Activated naive CD4-positive, alpha-beta T cell (primary cell): ENCODE measurements at regions not wholly inside any gene's neighbourhood (a gene's known extent, or its start where the extent isn't known, plus 50 kb on each side); places are given as distances from the start of the nearest gene placed in this dataset.

Experiments used
- DNase-seq, 4 experiments: peaks; one replicate each; lab custom pipeline; 2025; lab: John Stamatoyannopoulos, UW

- no peak for DNase-seq
These were observed 65.4 kb upstream of the SLC6A6 start for GRCh38 chr3:14336749-14337598.

GRCh38 chr3:14337828-14338227 lies 64.6 kb upstream of the SLC6A6 start:
- no peak for DNase-seq

GRCh38 chr3:14338242-14338641 lies 64.2 kb upstream of the SLC6A6 start:
- no peak for DNase-seq

DNA sequence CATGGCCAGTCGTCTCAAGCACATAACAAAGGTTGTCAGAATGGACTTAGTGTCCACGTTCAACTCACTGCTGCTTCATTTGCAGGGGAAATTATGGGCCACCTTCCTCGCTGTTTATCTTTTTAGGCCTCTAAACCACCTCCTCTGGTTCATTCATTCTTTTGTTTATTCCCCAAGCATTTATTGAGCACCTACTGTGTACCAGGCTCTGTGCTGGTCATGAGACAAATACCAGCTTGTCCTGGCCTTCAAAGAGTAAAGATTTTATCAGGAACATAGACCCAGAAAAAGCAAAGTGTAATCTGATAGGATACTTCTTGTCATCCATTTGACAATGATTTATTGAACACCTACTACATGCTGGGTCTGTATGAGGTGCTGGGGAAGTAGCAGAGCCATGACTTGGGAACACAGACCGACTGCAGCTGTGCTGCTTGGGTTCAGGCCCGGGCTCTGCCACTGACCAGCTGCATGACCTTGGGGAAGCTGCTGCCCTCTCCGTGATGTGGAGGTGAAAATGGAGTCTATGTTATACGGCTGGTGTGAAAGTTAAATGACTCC lies 63.4 kb upstream of the SLC6A6 start:
- DNase-seq = no peak

GRCh38 chr3:14340960-14341708 lies 61.3 kb upstream of the SLC6A6 start:
- no peak for DNase-seq

DNA sequence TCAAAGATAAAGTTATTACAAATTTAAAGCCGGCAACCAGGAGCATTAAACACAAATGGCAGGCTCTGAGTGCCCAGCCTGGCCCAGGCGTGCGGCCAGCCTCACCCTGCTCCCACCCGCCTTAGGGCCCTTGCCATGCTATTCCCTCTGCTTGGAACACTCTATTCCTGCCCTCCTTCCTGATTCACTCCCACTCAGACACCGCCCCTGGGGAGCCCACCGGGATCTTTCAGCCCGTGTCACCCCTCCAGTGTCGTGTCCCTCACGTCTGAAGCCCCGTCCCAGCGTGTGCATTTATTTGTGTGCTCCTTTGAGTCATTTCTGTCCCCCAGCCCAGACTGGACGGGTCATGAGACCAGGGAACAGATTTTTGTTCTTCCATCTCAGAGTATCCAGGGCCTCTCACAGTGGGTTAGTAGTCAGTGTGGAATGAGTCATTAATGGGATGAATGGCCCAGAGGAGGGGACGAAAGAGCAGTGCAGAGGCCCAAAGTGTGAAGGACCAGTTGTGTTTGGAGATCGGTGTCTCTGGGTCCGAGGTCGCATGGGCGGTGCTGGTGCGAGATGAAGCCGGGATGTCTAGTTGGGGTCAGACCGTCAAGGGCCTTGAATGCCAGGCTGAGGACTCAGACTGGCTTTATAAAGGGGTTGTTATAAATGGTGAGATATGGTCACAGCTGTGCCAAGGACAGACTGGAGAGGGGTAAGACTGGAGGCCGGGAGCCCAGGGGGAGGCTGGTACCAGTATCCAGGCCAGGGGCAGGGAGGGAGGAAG lies 58.9 kb upstream of the SLC6A6 start:
- DNase-seq = no peak

DNA sequence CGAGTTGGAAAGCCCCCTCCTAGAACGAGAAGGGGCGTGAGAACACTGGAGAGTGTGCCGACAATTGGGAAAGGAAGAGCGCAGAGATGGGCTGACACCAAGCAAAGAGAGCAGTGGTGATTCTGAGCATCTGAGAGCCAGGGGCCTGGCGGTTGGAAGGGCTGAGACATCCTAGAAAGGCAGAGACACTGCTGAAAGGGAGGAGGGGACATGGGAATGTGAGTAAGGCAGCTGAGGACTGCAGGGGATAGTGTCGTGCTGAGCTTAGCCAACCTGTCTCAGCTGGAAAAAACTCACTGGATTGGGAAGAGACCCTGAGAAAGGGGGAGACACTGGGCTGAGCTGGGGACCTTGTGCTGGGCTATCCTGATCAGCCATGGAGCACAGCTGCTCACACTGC lies 58.1 kb upstream of the SLC6A6 start:
- DNase-seq = no peak

DNA sequence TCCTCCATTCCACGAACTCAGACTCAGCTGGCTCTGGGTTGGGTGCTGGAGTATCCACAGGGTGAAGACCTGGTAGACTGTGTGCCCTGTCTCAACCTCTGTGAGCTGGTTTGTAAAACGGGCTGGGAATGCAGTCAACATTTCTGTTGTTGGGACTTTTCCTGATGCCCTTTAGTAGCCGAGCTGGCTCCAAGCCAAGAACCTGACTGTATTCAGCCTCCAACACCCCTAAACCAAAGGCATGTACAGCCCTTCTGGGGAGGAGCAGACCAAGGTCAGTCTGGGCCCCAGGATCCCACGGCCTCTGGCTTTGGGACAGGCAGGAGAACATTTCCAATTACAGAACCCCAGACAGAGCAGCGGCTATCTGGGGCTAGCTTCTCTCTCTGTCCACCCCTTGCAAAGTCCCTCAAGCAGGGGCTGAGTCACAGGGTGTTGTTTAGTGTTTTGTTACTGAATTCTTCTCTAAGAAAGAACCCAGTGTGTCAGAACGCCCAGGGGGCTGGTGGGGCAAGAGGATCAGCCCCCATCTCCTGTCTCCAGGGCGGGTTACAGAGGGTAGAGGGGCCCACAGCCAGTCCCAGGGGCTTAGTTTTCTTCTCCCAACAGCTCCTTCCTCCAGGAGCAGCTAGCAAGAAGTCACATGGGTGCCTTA lies 56.8 kb upstream of the SLC6A6 start:
- DNase-seq = no peak

GRCh38 chr3:14346191-14346590 lies 56.2 kb upstream of the SLC6A6 start:
- no peak for DNase-seq

DNA sequence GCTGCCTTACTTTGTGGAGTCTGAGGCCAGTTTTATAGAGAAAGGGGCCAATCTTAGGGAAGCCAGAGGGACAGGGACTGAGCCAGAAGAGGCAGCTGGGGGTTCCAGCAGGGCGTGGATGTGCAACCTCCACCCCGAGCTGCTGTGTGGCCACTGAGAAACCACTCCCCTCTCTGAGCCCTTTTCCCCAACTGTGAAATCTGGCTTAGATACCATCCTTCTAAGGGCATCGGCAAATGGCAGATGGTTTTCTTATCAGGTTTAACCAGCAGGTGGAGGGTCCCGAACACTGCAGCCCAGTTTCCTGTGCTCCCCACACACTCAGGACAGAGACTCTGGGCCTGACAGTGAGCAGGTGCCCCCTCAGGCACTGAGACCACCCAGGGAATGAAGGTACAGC lies 55.8 kb upstream of the SLC6A6 start:
- DNase-seq = no peak

- no peak for DNase-seq
These were observed 55.3 kb upstream of the SLC6A6 start for GRCh38 chr3:14347110-14347509.

- DNase-seq = no peak
These were observed 50.8 kb upstream of the SLC6A6 start for GRCh38 chr3:14351617-14352001.

DNA sequence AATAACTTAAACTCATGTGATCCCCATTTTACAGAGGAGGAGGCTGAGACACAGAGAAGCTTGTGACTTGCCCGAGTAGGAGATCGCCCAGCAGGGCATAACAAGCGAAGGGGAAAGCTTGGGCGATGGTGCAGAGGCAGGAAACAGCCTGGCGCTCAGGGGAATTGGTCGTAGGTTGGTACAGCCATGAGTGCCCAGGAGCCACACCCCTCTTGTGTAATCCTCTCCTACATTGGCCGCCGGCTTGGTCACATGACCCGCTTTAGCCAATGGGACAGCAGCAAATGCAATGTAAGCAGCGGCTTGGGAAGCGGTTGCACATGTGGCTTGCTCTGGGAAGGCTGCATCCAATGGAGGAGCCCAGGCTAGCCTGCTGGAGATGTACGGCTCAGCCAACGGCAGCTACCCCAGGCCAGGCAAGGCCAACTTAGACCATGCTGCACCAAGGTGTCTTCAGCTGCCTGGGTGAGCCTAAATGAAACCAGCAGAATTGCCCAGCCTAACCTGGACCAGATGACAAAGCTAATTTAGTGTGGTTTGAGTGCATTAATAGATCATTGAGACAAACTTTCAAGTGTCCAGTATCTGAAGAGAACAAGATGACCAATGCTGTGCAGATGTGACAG lies 50.3 kb upstream of the SLC6A6 start:
- DNase-seq = no peak
